Endothelial cell (in vitro differentiated cells): ENCODE measurements at regions not wholly inside any gene's neighbourhood (a gene's known extent, or its start where the extent isn't known, plus 50 kb on each side); places are given as distances from the start of the nearest gene placed in this dataset.

Source experiments
- DNase-seq: peaks from one replicate; pipeline ENCODE4 v3.0.0; 2021; ENCODE audit warnings: low spot score
- H3K27ac Mint-ChIP-seq: one replicate; pipeline ENCODE4 v1.8.0; 2021; ENCODE audit warnings: mixed read lengths, inconsistent platforms; ENCODE audit not compliant: unreplicated experiment
- H3K27me3 Mint-ChIP-seq: one replicate; pipeline ENCODE4 v1.8.0; 2021; ENCODE audit warnings: mild to moderate bottlenecking, moderate library complexity, mixed read lengths, inconsistent platforms; ENCODE audit not compliant: unreplicated experiment
- H3K36me3 Mint-ChIP-seq: one replicate; pipeline ENCODE4 v1.8.0; 2021; ENCODE audit warnings: mild to moderate bottlenecking, low read depth, mixed read lengths, inconsistent platforms; ENCODE audit not compliant: unreplicated experiment
- H3K4me1 Mint-ChIP-seq: one replicate; pipeline ENCODE4 v1.8.0; 2021; ENCODE audit warnings: mild to moderate bottlenecking, mixed read lengths, inconsistent platforms; ENCODE audit not compliant: unreplicated experiment
- H3K4me3 Mint-ChIP-seq: one replicate; pipeline ENCODE4 v1.8.0; 2021; ENCODE audit warnings: mild to moderate bottlenecking, mixed read lengths, inconsistent platforms; ENCODE audit not compliant: unreplicated experiment
- H3K9me3 Mint-ChIP-seq: one replicate; pipeline ENCODE4 v1.8.0; 2021; ENCODE audit warnings: mixed read lengths, inconsistent platforms; ENCODE audit not compliant: unreplicated experiment
- TF ChIP-seq, protein P1 (sequence below): fragments of 200-600 bp; sonication (generic); IDR thresholded peaks from one replicate; pipeline ENCODE4 v1.5.0; 2021; ENCODE audit warnings: antibody characterized with exemption; ENCODE audit not compliant: unreplicated experiment

- DNase-seq = no peak
- Mint-ChIP-seq H3K4me1 (peaks cover 3% of the 10 kb centered on the region), H3K27me3 (no peaks in the 10 kb centered on the region), H3K4me3 (no peak overlapping the region), H3K9me3 (no peaks in the 10 kb centered on the region), H3K36me3 (no peaks in the 10 kb centered on the region), H3K27ac (no peak overlapping the region)
- TF ChIP-seq, protein P1, sequence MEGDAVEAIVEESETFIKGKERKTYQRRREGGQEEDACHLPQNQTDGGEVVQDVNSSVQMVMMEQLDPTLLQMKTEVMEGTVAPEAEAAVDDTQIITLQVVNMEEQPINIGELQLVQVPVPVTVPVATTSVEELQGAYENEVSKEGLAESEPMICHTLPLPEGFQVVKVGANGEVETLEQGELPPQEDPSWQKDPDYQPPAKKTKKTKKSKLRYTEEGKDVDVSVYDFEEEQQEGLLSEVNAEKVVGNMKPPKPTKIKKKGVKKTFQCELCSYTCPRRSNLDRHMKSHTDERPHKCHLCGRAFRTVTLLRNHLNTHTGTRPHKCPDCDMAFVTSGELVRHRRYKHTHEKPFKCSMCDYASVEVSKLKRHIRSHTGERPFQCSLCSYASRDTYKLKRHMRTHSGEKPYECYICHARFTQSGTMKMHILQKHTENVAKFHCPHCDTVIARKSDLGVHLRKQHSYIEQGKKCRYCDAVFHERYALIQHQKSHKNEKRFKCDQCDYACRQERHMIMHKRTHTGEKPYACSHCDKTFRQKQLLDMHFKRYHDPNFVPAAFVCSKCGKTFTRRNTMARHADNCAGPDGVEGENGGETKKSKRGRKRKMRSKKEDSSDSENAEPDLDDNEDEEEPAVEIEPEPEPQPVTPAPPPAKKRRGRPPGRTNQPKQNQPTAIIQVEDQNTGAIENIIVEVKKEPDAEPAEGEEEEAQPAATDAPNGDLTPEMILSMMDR = no peak
These were observed 614.6 kb downstream of the TOX3 start for GRCh38 chr16:51932317-51932716.

GRCh38 chr16:51931653-51932052 is 615.3 kb downstream of the TOX3 start:
- H3K27me3 Mint-ChIP-seq = no peaks in the 10 kb centered on the region
- H3K4me3 Mint-ChIP-seq = no peak overlapping the region
- no peaks in the 10 kb centered on the region for H3K9me3 Mint-ChIP-seq

DNA sequence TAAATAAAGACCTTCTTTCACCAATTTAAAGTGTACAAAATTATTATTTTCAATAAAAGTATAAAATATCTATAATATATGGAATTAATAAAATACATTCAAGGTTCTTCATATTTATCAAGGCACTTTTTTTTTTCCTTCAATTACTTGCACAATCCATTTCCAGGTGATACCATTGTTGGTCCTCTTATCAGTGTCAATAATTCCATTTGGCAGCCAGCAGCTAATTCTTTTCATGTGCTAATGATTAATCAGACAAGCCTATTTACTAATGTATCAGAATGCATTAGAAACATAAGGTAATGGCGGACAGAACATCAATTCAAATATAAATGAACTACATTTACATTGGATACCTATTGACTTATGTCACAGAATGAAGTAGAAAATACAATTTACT is 622.2 kb downstream of the TOX3 start:
- no peaks in the 10 kb centered on the region for H3K27me3 Mint-ChIP-seq
- no peak overlapping the region for H3K27ac Mint-ChIP-seq

More at GRCh38 chr16:51931653-51932052, 615.3 kb downstream of the TOX3 start:
- no peak for DNase-seq
- TF ChIP-seq, protein P1 = no peak
- peaks cover 3% of the 10 kb centered on the region for H3K4me1 Mint-ChIP-seq
- no peaks in the 10 kb centered on the region for H3K36me3 Mint-ChIP-seq
- H3K27ac Mint-ChIP-seq = no peak overlapping the region

GRCh38 chr16:51922476-51922875 is 624.5 kb downstream of the TOX3 start:
- no peak overlapping the region for H3K4me3 Mint-ChIP-seq
- no peaks in the 10 kb centered on the region for H3K27me3 Mint-ChIP-seq
- no peaks in the 10 kb centered on the region for H3K36me3 Mint-ChIP-seq

More for the DNA sequence above, 622.2 kb downstream of the TOX3 start:
- Mint-ChIP-seq H3K36me3 (no peaks in the 10 kb centered on the region), H3K4me3 (no peak overlapping the region), H3K4me1 (no peaks in the 10 kb centered on the region), H3K9me3 (no peaks in the 10 kb centered on the region)
- TF ChIP-seq, protein P1 = no peak
- no peak for DNase-seq

DNA sequence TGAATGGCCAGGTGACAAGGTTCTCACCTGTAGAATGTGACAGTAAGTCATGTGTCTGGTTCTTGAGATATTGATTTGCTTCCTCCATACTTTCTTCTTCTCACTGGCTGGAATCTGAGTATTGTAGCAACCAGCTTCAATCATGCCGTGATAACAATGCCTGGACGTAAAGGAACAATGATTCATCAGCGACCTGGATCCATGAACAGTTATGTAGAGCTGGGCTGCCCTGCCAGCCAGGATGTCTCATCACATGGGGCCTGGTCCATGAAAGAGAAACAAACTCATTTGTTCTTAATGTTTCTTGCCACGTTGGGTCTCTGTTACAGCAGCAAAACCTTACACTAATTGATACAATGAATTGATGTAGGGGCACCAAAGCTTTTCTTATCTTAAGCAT is 627.2 kb downstream of the TOX3 start:
- Mint-ChIP-seq H3K4me1 (no peaks in the 10 kb centered on the region), H3K27me3 (no peaks in the 10 kb centered on the region), H3K36me3 (no peaks in the 10 kb centered on the region), H3K9me3 (no peaks in the 10 kb centered on the region), H3K4me3 (no peak overlapping the region), H3K27ac (no peak overlapping the region)
- no peak for DNase-seq
- TF ChIP-seq, protein P1 = no peak

More at GRCh38 chr16:51922476-51922875, 624.5 kb downstream of the TOX3 start:
- TF ChIP-seq, protein P1 = no peak
- no peak overlapping the region for H3K27ac Mint-ChIP-seq
- no peaks in the 10 kb centered on the region for H3K9me3 Mint-ChIP-seq
- DNase-seq = no peak
- H3K4me1 Mint-ChIP-seq = no peaks in the 10 kb centered on the region
